ENCODE measurements at regions not wholly inside any gene's neighbourhood (a gene's known extent, or its start where the extent isn't known, plus 50 kb on each side); places are given as distances from the start of the nearest gene placed in this dataset.

DNA sequence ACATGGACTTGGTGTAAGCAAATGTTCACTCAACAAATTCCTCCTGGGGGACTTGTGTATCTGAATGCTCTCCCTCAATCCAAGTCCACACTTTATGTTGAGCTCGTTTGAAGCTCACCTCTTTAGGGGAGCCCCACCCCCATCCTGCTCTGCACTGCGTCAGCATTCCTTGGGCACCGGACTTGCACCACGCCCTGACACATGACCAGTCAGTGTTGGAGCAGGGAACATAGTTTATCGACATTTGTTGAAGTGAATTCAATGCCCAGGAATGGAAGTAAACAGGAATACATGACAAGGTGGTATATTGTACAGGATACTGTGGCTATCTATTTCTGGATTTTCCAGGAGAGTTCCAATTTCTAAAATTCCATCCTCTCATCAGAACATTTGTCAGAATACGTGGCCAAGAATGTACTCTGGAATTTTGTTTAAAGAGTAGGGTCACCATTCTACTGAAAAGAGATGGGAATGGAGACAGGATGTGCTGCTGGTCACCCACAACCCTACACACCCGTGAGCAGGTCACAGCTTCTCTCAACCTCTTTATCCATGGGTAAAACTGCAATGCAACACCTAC, 60.0 kb upstream of the LNX1 start:
- DNase-seq (ENCODE audit: low read depth in 2 of 2, low spot score in 1 of 2) = no peak

DNA sequence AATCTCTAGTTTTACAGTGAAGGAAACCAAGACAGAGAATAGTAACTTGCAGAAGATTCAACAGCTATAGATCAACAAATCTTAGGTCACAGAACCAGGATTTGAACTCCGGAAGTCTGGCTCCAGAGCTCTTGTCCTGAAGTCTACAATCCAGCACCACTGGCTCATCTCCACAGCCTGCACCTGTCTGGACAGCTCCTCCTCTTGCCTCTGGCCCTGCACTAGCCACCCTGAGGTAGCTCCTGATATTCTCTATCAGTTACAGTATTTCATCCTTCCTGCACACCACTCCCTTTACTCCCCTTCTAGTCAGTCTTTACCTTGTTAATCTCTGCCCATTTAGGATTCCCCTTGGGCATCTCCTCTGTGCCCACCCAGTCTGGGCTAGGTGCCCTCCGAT, 58.1 kb upstream of the LNX1 start:
- DNase-seq (ENCODE audit: low read depth in 2 of 2, low spot score in 1 of 2) = no peak

DNA sequence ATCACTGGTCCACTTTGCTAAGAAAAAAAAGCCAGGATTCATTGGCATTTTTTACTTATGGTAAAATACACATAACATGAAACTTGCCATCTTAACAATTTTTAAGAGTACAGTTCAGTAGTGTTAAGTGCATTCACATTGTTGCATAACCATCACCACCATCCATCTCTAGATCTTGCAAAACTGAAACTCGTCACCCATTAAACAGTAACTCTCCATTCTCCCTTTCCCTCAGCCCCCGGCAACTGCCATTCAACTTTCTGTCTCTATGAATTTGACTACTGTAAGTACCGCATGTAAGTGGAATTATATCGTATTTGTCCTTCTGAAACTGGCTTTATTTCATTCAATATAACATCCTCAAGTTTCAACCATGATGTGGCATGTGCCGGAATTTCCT, 56.3 kb upstream of the LNX1 start:
- no peak for DNase-seq (ENCODE audit: low read depth in 2 of 2, low spot score in 1 of 2)

GRCh38 chr4:53646795-53647194, 55.5 kb upstream of the LNX1 start:
- no peak for DNase-seq (ENCODE audit: low read depth in 2 of 2, low spot score in 1 of 2)

DNA sequence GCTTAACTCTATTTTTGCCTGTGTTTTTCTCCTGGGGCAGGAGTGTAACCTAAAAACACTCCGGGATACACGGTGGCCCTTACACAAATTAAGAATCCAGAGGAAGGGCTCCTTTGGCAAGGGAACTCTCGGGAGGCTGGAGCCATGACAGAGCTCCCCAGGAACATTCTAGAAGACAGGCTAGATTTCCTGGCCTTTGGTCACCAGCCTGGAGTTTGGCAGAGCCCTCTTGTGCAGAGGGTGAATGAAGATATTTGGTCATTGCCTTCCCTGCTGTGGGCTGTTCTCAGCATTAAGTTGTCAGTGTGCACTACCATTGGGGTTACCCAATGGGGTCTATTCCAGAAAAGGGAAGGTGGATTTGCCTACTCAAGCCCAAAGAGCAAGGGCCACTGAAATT, 53.8 kb upstream of the LNX1 start:
- no peak for DNase-seq (ENCODE audit: low read depth in 2 of 2, low spot score in 1 of 2)

GRCh38 chr4:53644607-53645006, 53.3 kb upstream of the LNX1 start:
- DNase-seq (ENCODE audit: low read depth in 2 of 2, low spot score in 1 of 2) = no peak
